ENCODE measurements at regions not wholly inside any gene's neighbourhood (a gene's known extent, or its start where the extent isn't known, plus 50 kb on each side); places are given as distances from the start of the nearest gene placed in this dataset.

GRCh38 chr5:92809855-92810465, 771.1 kb downstream of the NR2F1-AS1 start:
- no peak overlapping the region for H2AFZ ChIP-seq (ENCODE audit: low read depth, low read length)
- no peak overlapping the region for H3K4me3 ChIP-seq (ENCODE audit: low read length)
- no peaks in the 10 kb centered on the region for H3K9me3 ChIP-seq (ENCODE audit: insufficient read depth, low read length)
- H3K4me1 ChIP-seq (ENCODE audit: low read length) = no peaks in the 10 kb centered on the region
- no peaks in the 10 kb centered on the region for H3K36me3 ChIP-seq (replicated peaks; ENCODE audit: low read depth, low read length)
- H3K27ac ChIP-seq (ENCODE audit: low read length) = no peak overlapping the region
- TF ChIP-seq EZH2phosphoT487 (IDR thresholded peaks at IDR 0.05; ENCODE audit: low read depth) = no peak
- TF ChIP-seq CTCF (IDR thresholded peaks at IDR 0.05; ENCODE audit: low read depth, low read length) = no peak
- H3K9ac ChIP-seq (ENCODE audit: low read length) = no peak overlapping the region
- no peaks in the 10 kb centered on the region for H4K20me1 ChIP-seq (ENCODE audit: insufficient read depth, low read length)
- no peak overlapping the region for H3K4me2 ChIP-seq (ENCODE audit: low read length)
- no peaks in the 10 kb centered on the region for H3K79me2 ChIP-seq (ENCODE audit: low read length)
- H3K27me3 ChIP-seq (ENCODE audit: low read depth, low read length) = no peaks in the 10 kb centered on the region

- Histone ChIP-seq H3K9ac (ENCODE audit: low read length) (no peak overlapping the region), H3K4me3 (ENCODE audit: low read length) (no peak overlapping the region), H3K4me1 (ENCODE audit: low read length) (no peaks in the 10 kb centered on the region), H3K79me2 (ENCODE audit: low read length) (no peaks in the 10 kb centered on the region), H3K4me2 (ENCODE audit: low read length) (no peak overlapping the region), H3K27me3 (ENCODE audit: low read depth, low read length) (no peaks in the 10 kb centered on the region), H3K27ac (ENCODE audit: low read length) (no peak overlapping the region), H4K20me1 (ENCODE audit: insufficient read depth, low read length) (no peaks in the 10 kb centered on the region), H3K36me3 (replicated peaks; ENCODE audit: low read depth, low read length) (no peaks in the 10 kb centered on the region), H2AFZ (ENCODE audit: low read depth, low read length) (no peak overlapping the region), H3K9me3 (ENCODE audit: insufficient read depth, low read length) (no peaks in the 10 kb centered on the region)
- TF ChIP-seq CTCF (IDR thresholded peaks at IDR 0.05; ENCODE audit: low read depth, low read length) (no peak), EZH2phosphoT487 (IDR thresholded peaks at IDR 0.05; ENCODE audit: low read depth) (no peak)
Measured at GRCh38 chr5:92808474-92808873, 772.5 kb downstream of the NR2F1-AS1 start.

- Histone ChIP-seq H2AFZ (ENCODE audit: low read depth, low read length) (no peak overlapping the region), H3K79me2 (ENCODE audit: low read length) (no peaks in the 10 kb centered on the region), H3K9me3 (ENCODE audit: insufficient read depth, low read length) (no peaks in the 10 kb centered on the region), H3K4me3 (ENCODE audit: low read length) (no peak overlapping the region), H3K27me3 (ENCODE audit: low read depth, low read length) (no peaks in the 10 kb centered on the region), H3K4me1 (ENCODE audit: low read length) (no peaks in the 10 kb centered on the region), H3K36me3 (replicated peaks; ENCODE audit: low read depth, low read length) (no peaks in the 10 kb centered on the region), H3K27ac (ENCODE audit: low read length) (no peak overlapping the region), H3K4me2 (ENCODE audit: low read length) (no peak overlapping the region), H3K9ac (ENCODE audit: low read length) (no peak overlapping the region), H4K20me1 (ENCODE audit: insufficient read depth, low read length) (no peaks in the 10 kb centered on the region)
- TF ChIP-seq EZH2phosphoT487 (IDR thresholded peaks at IDR 0.05; ENCODE audit: low read depth) = no peak
- TF ChIP-seq CTCF (IDR thresholded peaks at IDR 0.05; ENCODE audit: low read depth, low read length) = no peak
Measured at GRCh38 chr5:92807085-92807484, 773.9 kb downstream of the NR2F1-AS1 start.

- no peaks in the 10 kb centered on the region for H3K27me3 ChIP-seq (ENCODE audit: low read depth, low read length)
- H3K27ac ChIP-seq (ENCODE audit: low read length) = no peak overlapping the region
- TF ChIP-seq EZH2phosphoT487 (IDR thresholded peaks at IDR 0.05; ENCODE audit: low read depth) = no peak
- TF ChIP-seq CTCF (IDR thresholded peaks at IDR 0.05; ENCODE audit: low read depth, low read length) = no peak
- no peaks in the 10 kb centered on the region for H3K36me3 ChIP-seq (replicated peaks; ENCODE audit: low read depth, low read length)
- H3K79me2 ChIP-seq (ENCODE audit: low read length) = no peaks in the 10 kb centered on the region
- H3K4me1 ChIP-seq (ENCODE audit: low read length) = no peaks in the 10 kb centered on the region
- H2AFZ ChIP-seq (ENCODE audit: low read depth, low read length) = no peak overlapping the region
- H3K9me3 ChIP-seq (ENCODE audit: insufficient read depth, low read length) = no peaks in the 10 kb centered on the region
- no peak overlapping the region for H3K4me2 ChIP-seq (ENCODE audit: low read length)
- H3K9ac ChIP-seq (ENCODE audit: low read length) = no peak overlapping the region
- H4K20me1 ChIP-seq (ENCODE audit: insufficient read depth, low read length) = no peaks in the 10 kb centered on the region
- H3K4me3 ChIP-seq (ENCODE audit: low read length) = no peak overlapping the region
Measured at GRCh38 chr5:92805446-92805845, 775.6 kb downstream of the NR2F1-AS1 start.

Data from OCI-LY3 (cell line).